HG02571 (cell line): ENCODE measurements at regions not wholly inside any gene's neighbourhood (a gene's known extent, or its start where the extent isn't known, plus 50 kb on each side); places are given as distances from the start of the nearest gene placed in this dataset.

ENCODE experiments used
- ATAC-seq: cut with Tn5 transposase; IDR thresholded peaks from one replicate; pipeline ENCODE4 v1.9.1; 2021; ENCODE audit warnings: mild to moderate bottlenecking, moderate library complexity; ENCODE audit not compliant: unreplicated experiment

DNA sequence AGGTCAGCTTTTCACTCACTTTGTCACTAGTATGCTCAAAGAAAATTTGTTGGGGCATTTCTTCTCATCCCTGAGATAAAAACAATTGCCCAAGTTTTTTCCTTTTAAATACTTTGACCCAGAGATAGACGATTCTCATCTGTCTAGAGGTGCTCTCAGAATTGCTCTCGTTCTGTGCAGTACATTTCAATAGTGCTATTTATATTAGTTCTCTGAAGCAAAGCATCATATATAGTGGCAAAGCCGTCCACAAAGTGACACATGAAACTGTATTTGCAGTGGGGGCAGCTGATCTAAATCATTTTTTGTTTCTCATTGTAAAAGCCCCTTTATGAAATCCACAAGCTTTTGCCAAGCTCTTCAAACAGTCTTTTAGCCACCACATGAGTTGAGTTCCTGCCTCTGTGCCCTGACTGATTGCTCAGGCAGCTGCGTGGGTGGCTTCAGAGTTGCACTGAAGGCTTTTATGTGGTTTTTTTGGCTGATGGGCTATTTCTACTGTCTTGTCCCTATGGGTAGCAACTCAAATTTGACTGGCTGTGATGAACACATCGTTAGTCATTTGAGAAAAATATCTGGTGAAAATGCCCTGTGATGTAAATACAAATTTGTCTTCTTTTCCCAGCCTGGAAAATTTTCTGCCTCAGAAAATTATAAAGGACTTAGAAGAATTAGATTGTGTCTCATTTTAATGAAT, 119.1 kb upstream of the OTUD4 start:
- peak; percentile 96 for ATAC-seq

DNA sequence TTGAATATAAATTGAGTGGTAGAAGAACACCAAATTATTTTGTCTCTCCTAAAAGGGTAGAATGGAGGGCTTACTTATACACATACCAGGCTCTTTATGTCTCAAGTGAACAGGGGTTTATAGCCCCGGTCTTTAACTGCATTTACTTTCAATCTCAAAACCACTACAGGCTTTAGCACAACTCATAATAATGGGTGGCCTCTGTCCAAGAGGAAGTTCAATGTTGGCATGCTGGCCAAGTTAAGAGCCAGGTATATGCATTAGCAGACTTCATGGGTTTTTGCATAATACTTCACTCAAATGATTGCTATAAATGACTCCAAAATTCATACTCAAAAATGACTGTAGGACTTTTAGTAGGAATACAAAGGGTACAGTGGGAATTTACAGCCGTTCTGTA, 118.5 kb upstream of the OTUD4 start:
- no peak for ATAC-seq

DNA sequence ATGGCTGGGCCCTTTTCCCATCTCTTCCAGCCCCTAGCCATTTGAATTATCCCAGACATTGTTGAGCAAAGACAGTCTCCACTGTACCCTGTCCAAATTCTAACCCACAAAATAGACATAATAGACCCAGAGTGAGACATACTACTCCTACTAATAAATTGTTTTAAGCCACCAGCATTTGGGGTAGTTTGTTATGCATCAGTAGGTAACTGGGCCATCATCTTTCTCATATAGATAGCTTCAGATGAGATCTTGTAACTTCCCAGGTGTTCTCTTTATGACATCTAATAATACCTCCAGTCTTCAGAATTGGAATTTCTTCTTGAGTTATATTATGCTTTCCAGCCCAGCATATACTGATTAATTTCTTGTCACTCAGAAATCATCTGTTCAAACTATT, 117.2 kb upstream of the OTUD4 start:
- ATAC-seq = no peak

DNA sequence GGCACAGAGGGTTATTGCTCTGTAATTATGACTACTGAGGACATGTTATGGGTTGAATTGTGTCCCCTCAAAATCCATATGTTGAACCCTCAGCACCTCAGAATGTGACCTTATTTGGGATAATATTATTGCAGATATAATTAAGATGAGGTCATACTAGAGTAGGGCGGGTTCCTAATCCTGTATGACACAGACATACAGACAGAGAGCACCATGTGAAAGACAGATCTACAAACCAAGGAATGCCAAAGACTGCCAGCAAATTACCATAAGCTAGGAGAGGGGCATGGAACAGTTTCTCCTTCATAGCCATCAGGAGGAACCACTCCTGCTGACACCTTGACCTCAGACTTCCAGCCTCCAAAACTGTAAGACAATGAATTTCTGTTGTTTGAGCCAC, 115.2 kb upstream of the OTUD4 start:
- ATAC-seq = no peak

DNA sequence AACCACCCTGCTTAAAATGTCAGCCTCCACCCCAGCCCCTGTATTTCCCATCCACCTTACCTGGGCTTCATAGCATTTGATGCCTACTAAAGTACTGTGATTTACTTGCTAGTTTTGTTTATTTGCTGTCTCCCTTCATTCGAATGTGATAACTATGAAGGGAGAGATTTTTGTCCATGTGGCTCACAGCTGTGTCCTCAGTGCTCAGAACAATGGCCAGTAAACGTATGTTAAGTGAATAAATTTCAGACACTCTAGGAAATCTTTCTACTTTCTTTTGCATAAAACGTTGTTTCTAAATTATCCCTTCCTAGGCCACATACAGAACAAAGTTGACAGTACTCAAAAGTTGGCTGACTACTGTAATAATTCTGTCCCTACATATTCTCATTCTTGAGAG, 114.7 kb upstream of the OTUD4 start:
- no peak for ATAC-seq

DNA sequence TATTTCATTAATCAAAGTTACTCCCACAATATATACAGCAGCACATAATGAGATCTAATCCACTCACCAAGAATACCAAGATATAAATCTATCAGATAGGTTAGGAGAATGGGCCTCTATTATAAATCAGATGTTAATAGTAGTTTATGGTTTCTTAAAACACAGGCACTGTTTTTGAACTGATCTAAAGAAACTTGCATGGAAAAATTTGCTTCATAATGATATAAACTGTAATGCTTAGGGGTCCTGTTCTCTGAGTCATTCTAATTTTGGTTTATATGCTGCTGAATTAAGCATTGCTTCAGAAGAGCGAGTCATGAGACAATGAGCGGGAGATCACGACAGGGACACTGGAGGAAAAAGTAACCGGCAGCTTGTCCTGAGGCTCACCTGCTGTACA, 113.3 kb upstream of the OTUD4 start:
- no peak for ATAC-seq

DNA sequence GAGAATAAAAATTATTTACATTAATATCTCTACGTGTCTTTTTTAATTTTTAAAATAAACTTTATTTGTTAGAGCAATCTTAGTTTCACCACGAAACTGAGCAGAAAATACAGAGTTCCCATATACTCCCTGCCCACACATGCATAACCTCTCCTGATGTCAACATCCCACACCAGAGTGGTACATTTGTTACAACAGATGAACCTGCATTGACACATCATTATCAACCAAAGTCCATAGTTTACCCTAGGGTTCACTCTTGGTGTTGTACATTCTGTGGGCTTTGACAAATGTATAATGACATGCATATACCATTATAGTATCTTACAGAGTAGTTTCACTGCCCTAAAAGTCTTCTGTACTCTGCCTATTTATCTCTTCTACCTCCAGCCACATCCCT, 110.6 kb upstream of the OTUD4 start:
- ATAC-seq = no peak

DNA sequence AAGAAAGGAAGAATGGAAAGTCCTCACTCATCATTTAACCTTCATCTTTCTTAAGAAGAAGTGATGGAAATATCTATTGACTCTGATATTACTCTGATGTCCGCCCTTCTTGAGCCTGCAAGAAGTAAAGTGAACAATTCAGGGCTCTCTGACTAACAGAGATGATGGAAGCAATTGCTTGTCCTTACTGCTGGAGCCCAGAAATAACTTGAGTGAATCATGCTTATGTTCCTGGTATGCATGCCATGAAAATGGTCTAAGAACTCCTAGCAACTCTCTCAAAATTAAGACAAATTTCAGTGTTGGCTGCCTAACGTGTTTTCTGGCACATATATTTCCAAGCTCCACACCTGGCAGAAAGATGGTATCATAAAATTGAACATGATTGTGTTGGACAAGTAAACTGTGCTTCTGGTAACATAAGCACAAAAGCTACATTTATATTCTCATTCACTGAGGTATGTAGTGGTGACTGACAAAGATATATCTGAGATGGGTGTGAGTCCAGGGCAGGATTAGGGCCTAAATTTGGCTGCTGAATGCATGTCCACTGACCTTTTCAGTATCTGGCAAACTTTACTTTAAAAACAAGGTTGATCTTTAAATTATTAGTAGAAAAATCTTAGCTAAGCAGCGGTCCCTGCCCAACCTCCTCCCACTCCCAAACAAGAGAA, 109.2 kb upstream of the OTUD4 start:
- ATAC-seq = no peak

DNA sequence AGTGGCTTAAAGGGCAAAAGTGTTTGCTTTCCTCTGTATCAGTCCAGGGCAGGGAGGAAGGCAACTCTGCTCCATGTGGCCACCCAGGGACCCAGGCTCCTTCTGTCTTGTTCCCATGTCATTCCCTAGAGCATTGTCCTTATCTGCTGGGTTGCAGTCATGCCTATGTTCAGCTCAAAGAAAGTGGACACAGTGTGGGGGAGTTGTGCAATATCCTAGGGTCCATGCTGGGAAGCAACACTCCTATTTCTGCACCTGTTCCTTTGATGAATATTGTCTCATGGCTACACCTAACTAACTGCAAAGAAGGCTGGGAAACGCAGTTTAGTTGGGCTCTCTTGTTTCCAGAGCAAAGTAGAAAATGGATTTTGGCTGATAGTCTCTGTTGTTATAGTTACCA, 107.0 kb upstream of the OTUD4 start:
- ATAC-seq = no peak

DNA sequence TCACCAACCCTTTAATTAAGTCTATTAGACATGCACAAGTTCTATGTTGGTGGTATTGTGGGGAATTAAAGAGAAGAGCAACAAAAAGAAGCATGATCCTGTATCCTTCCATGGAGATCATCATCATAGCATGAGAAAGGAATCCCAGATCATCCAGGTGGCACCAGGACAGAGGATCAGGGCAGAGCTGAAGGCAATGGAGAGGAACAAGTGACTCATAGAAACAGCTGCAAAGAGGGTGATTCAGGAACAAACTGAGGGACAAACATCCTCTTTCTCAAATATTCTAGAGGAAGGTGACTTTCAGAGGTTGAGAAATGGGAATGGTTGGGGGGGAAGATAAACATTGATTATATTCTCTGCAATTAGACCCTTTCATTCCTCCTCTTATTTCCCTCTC, 105.5 kb upstream of the OTUD4 start:
- ATAC-seq = no peak

DNA sequence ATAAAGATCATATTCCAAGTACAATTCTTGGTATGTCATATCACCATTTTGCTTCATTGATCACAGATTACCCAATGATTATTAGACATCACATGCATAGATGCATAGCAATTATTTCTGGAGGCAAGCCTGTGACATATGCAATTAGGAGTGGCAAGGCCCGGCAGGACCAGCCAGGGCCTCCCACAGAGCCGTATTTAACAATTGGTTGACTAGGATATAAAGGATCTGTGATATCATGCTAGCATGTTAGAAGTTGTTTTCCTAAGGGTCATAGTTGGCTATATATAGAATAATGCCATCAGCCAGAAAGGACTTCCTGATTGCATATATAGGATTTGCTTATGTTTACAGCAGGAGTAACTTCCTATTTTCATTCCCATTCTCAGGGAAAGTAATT, 103.5 kb upstream of the OTUD4 start:
- ATAC-seq = no peak

DNA sequence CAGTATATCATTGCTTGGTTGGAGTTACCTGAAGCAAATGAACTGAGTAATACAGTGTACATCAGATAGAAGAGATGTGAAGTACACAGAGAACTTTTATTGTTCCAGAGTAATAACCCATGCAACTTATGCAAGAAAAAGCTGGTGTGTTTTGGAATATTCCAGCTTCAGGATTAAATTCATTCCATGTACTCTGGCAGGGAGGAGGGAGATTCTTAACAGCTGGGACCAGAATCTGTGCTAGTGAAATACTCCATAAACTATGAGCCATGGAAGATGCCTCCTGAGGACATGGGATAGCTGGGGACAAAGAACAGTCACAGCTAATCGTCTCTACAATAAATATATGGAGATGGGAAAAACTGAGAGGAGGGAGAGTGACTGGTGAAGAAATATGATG, 101.6 kb upstream of the OTUD4 start:
- no peak for ATAC-seq

DNA sequence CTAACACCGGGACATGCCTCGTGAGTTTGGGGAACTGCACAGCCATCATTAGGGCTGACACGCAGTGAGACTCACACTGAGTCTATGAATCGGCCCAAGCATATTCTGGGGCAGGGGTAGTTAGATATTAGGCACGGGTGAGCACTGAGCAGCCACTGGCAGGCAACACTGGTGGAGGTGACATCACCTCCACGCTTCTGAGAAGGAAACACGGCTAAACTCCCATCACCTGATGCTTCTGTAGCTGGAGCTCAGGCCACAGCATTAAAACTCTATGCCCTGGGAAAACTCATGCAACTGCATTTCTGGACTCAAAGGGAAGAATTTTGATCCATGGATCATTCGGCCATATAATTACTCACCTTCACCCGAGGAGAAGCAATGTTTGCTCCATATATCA, 100.8 kb upstream of the OTUD4 start:
- ATAC-seq = no peak

DNA sequence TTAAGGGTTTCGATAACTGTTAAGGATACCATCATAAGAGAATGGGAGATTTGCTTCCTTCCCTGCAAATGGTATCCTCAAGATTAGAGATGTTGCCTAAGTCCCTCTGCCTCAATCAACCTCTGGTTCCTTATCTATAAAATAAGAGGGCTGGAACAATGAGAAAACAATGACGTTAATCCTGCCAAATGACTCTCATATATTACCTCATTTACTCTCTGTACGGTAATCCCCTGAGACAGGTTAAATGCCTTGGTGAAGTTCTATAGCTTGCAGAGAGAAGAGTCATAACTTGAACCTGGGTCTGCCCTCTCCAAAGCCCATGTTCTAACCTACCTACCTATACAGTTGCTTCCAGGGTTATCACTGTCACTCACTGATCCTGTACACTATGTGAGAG, 100.2 kb upstream of the OTUD4 start:
- ATAC-seq = no peak

DNA sequence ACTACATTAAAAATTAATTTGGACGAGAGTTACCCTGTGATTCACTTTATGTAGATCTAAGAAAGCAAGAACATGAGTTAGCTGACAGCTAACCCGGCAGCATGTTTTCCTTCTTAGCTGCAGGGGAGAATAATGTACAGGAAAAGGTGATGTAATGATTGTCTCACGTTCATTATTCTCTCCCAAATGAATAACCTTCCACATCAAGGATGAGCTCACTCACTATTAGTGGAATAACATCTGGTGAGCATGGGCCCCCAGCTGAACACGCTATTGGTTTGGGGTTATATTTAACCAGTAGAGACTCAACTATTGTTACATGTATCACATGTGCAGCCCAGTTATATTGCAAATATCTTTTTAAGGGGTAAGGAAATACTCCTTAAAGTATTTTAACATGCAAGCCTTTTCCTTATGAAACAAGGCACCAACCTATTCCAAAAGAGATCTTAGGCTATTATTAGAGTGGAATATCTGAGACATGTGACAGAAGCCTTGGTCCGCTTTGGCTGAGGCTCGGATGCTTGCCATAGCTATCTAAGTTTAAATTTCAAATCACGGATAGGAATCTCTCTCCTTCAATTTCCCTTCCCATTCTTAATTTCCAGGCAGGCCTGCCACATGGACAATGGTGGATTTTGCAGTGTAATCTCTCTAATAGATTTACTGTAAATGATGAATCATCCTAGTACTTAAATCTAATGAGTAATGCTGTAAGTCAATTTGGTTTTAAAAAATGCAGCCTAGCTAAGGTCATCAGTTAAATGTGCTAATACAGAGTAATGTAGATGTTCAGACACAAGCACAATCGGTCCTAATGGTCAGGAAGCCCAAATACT, 99.0 kb upstream of the OTUD4 start:
- ATAC-seq = no peak

DNA sequence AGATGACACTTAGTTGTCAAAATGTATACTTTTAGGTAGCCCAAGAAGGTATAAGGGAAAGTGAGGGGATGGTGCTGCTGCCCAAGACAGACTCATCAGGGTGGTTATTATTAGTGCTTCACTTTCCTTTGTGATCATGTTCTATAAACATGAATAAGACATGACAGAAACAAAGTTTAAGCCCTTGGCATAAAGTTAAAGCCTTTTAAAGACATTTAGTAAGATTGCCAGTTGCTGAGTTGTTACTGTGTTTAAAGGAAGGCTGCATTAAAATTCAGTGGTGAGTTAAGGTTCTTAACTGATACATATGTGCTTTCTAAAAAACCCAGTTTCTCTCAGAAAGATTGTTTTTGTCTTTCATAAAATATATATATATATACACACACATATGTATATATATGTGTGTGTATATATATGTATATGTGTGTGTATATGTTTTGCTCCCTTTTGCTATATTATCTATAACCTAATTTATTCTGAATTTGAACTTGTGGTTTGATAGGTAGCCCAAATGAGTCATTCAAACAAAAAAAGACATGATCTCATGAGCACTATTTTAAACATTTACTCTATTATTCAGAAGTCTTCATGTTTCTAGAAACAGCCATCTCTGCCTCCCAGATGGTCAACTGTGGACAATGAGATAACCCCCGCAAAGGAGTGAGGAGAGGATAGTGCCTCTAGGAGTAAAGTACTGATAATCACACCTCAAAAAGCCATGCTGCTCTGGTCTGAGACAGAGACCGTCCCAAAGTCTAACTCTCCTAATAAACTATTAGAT, 98.1 kb upstream of the OTUD4 start:
- no peak for ATAC-seq

DNA sequence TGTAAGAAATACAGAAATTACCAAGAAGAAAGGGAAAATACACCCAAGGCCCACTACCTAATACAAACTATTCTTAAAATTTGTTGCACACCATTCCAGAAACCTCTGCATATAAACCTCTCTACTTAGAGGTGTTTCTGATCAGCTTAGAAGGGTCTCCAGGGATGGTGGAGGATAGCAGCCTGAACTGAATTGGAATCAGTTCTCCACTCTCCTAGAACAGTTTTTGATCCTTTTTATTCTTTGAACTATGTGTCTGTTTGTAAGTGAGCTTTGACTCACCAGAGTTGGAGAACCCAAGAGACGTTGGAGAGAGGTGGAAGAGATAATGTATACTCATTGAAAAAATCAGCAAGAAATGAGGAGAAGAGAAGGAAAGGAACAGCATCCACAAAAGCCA, 96.6 kb upstream of the OTUD4 start:
- no peak for ATAC-seq

DNA sequence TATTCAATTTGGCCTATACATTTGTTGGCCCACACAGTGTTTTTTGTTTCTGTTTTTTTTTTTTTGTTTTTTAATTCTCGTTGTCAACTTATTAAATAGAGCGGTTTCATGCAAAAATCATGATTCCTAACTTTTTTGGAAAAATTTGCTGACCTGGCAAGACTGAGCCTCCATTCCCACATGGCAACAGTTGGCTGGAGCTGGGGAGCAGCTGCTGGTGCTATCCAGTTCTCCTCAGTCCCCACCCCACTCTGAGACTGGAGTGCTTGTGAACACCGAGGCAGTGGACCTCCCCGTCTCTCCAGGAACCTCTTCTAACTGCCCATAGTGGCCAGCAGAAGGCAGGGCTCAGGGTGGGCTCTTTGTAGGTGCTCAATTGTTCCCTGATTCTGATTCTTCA, 95.7 kb upstream of the OTUD4 start:
- ATAC-seq = no peak

DNA sequence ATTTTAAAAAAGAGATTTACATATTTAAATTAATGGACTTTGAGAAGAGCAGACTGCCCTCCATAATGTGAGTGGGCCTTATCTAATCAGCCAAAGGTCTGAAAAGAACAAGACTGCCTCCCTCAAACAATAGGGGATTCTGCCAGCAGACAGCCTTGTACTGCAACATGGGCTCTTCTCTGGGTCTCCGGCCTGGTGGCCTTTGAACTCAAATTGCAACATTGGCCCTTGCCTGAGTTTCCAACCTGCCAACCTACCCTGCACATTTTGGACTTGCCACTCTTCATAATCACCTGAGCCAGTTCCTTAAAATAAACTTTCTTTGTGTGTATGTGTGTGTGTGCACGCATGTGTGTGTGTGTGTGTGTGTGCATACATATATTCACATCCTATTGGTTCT, 90.8 kb upstream of the OTUD4 start:
- ATAC-seq = no peak

DNA sequence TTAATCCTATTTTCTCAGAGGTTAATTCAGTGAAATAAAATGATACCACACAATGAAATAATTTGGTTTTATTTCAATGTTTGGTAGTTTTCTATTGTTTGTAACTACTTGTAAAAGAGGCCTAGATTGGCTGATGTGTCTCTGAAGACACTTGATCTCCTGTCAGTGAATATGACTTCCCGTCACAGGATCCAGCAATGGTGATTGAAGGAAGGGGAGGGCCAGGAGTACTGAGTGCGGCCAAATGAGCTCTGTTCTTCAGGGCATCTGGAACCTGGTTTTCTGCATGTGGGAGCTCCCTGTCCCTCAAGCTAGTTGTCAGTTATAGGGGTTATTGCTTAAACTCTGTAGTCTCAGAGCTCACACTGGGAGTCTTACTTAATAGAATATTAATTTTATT, 86.5 kb upstream of the OTUD4 start:
- ATAC-seq = no peak

DNA sequence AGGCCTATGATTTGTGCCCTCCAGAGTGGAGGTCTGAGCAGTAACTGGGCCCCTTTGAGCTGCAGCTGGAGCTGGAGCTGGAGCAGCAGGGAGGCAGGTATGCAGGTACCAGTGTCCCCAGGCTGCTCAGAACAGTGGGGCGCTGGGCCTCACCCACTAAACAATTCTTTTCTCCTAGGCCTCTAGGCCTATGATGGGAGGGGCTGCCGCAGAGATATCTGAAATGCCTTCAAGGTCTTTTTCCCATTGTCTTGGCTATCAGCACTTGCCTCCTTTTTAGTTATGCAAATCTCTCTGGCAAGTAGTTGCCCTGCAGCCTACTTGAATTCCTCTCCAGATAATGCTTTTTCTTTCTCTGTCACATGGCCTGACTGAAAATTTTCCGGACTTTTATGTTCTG, 79.7 kb upstream of the OTUD4 start:
- no peak for ATAC-seq
